HG02571 (cell line): ENCODE measurements at regions not wholly inside any gene's neighbourhood (a gene's known extent, or its start where the extent isn't known, plus 50 kb on each side); places are given as distances from the start of the nearest gene placed in this dataset.

Experiments used
- ATAC-seq: cut with Tn5 transposase; IDR thresholded peaks from one replicate; pipeline ENCODE4 v1.9.1; 2021; ENCODE audit warnings: mild to moderate bottlenecking, moderate library complexity; ENCODE audit not compliant: unreplicated experiment

DNA sequence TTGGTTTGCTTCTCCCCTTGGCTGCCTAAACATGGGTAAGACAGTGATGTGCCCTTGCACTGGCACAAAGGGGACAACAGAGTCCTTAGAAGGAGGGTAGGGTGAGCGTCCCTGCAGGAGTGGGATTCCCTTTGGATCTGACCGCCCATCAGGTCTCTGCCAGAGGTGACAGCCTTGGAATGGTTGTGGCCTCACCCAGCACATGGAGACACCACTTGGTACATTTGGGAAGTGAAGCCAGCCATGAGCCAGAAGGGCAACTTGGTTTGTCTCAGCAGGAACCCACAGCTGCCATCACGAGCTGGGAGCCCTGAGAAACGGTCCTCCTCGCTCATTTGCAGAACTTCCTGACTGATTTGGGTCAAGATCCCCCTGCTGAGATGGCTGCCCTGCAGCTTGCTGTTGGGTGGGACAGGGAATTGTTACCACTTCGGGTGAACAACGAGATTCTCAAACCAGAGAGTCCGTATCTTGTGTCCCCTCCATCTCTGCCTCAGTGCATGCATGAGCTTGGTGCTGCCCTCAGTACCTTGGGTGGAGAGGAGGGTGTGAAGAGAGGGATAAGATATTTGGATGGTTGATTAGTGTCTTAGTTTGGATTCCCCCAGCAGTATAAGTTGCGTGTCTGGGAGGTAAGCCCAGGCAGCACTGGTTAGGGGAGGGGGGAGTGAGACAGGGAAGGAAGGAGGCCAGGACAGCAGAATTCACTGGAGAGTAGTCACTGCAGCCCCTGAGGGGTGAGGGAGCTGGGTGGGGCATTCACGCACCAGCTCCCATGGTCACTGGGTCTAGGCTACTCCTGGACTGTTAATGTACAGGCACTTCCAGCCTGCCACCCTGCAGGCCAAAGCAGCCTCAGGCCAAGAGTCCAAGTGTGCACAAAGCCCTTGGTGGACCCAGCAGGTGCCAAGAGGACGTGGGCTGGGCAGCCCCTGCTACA, 168.8 kb upstream of the TOPAZ1 start:
- ATAC-seq, result no peak

DNA sequence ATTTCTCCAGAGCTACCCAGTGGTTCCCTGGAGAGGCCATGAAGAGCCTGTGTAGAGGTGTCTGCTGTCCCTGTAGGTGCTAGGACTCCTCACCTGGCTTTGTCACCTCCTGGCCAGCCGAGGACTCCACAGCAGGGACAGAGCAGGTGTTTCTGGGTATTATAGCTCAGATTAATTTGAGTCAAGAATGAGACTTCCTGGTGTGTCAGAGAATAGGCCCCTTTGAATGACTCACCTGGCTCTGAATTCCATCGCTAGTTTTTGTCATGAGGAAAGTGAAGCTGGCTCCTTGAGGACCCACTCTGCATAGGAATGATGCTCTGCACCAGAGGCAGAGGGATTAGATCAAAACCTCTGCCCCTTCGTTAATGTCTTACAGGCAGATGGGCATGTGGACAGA, 167.5 kb upstream of the TOPAZ1 start:
- no peak for ATAC-seq

DNA sequence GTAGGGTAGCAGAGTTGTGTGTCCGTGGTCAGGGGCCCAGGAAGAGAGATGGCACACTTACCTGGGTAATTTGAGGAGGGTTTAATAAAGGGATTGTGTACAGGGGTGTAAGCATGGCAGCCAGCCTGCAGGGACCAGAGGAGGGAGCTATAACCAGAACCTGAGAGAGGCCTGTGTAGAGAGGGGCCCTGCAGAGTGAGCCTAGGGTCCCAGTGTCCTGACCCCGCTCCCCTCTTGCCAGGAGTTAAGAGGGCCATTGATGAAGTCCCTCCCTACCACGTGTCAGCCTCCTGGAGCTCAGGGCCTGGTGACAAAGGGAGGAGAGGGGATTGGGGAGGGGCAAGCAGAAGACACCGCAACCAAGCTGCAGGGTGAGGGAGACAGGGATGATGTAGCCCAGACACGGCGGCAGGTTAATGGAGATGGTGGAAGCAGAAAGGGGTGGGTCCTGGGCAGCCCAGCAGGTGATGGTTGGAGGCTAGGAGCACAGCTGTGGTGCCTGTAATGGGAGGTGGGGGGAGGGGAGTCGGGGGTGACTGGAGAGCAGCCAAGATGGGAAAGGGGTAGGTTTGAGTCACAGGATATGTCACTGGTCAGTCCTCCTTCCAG, 165.4 kb upstream of the TOPAZ1 start:
- no peak for ATAC-seq

DNA sequence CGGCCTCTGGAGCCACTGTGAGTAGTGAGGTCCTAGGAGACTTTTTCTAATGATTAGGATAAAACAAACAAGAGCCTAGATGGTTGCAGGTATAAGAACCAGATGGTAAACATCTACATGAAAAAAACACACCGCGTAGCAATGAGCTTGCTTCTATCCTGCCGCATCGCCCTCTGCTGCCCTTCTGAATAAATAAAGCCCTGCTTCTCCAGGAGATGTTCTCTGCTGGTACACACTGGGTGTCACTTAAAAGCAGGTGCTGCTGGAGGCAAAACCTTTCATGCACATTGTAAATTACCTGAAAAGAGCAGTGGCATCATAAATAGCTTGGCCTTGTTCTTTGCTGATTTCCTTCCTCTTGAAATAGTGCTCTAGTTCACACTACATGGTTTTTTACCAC, 164.4 kb upstream of the TOPAZ1 start:
- ATAC-seq, result no peak

DNA sequence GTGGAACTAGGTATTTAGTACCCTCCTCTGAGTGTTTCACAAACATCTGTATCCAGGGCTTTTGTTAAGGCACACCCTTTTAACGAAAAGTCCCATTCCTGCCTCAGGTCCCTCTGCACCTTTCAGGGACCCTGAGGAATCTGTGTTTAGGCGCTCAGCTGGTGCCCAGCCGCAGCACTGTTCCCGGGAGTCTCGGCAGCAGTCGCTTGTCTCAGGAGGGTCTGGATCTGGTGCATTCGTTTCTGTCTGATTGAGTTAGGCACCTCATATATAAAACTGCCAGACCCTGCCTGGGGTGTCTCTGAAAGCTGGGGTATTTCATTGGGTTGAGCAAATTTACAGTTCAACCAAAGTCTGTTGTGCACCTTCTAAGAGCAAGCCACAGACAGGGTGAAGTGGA, 162.8 kb upstream of the TOPAZ1 start:
- ATAC-seq, result no peak

DNA sequence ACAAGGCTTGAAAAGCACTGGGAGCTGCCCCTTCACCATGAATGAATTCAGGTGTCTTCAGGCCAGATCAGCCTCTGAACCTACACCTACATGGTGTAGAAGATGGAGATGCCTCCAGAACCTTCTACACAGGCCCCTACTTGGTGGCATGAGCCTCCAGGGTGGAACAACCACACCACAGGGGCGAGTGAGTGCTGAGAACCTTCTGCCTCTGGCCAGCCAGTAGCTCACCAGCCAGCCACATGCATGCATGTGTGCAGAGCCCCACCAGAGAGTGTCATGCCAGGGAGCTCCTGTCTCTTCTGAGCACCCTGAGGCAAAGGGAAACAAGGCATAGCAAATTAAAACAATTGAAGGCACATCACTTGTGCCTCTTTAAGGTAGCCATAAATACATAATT, 161.8 kb upstream of the TOPAZ1 start:
- ATAC-seq, result no peak

DNA sequence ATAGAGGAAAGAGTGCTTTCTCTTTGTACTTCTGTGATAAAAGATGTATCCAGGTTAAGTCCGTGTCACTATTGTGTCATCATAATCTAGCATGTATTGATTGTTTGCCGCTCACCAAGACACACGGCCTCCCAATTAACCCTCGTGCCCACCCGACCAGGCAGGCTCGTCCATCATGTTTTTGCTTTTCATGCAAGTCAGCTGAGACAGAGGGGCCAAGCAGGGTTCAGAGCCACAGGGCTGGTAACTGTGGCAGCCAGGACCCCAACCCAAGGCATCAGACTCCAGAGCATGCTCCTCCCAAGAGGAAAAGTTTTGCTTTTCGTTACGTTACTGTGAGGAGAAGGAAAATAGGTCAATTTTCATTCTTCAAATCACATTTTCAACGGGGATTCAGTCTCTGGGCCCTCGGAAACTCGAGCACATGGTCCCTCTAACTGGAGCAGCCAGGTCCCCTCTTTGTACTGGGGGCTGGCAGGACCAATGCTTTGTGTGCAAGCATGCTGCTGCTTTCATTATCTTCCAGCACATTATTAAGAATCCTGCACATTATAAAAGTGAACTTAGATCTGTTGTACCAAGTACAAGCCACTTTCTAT, 161.1 kb upstream of the TOPAZ1 start:
- ATAC-seq, result no peak

DNA sequence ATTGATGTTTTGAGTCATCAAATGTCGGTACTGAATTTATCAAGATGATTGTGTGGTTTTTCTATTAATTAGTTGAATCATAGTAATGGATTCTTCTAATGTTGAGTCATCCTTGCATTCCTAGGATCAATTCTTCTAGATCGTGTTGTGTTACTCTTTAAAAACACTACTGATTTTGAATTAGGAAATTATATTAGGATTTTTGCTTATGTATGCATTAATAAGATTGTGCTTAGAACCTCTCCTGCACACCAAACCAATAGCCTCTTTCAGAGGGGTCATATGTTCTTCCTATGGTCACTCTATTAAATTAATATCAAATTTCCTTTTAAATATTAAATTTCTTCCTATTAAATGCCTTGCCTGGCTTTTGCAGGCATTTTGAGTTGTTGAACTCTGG, 151.7 kb upstream of the TOPAZ1 start:
- ATAC-seq, result no peak

DNA sequence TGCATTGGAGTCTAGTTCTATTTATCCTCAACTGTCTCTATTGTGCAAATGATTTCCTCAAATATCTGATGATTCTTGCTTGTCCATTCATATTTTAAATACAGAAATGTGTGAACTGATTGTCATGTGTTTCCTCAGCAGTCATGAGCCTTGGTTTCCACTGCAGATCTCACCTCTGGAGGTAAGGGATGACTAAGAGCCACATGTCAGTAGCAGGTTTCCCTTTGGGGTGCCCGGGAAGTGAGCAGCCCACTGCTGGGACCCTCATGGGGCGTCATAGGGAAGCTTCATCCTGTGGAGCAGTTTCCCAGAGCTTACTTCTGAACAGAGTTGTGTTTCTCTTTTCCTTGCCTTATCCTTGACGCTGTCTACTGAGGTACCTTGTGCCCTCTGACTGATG, 149.2 kb upstream of the TOPAZ1 start:
- no peak for ATAC-seq

DNA sequence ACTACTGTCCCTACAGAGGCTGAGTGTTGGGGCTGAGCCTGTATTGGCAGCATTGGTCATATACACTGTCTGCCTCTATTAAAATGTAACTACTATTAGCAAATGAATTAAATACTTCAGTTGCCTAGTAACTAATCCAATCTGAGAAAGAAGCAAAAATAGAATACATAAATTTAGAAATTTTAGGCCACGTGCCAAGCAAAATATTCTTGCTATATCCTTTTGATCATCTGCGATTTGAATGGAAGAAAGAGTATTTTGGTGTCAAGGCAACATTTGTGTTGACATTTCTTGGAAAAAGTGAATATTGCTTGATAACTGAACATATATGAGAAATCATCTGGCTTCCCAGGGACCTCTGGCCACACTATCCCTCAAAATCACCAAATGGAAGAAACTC, 148.2 kb upstream of the TOPAZ1 start:
- ATAC-seq, result no peak

DNA sequence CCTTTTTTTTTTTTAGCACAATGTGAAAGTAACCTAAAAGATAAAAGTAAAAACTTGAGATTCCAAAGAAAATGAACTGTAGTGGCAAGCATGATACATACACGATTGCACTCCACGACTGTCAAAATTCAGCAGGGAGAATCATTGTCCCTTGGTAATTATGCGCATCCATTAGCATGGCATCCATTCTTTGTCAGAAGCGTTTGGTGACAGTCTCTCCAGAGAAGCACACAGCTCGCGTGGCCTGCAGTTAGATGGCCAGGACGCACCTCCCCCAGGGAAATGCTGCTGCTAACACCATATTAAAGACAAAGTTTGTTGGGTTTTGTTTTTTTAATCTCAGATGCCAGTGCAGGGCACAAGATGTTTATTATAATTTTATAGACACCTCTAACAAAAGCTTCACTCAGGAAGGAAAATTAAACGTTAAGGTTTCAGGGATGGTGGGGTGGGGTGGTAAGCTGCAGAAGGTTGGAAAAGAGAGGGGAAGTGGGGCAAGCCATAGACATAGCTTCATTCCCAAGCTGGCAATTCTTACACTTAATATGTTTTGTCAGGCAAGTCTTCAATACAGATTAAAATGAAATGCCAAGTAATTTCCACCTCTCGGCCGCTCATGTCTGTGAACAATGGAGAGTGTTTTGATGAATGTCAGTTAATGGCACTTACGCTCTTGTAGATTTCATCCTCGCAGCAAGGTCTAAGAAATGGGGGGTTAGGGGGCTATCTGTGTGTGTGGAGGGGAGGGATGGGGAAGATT, 142.8 kb upstream of the TOPAZ1 start:
- no peak for ATAC-seq

DNA sequence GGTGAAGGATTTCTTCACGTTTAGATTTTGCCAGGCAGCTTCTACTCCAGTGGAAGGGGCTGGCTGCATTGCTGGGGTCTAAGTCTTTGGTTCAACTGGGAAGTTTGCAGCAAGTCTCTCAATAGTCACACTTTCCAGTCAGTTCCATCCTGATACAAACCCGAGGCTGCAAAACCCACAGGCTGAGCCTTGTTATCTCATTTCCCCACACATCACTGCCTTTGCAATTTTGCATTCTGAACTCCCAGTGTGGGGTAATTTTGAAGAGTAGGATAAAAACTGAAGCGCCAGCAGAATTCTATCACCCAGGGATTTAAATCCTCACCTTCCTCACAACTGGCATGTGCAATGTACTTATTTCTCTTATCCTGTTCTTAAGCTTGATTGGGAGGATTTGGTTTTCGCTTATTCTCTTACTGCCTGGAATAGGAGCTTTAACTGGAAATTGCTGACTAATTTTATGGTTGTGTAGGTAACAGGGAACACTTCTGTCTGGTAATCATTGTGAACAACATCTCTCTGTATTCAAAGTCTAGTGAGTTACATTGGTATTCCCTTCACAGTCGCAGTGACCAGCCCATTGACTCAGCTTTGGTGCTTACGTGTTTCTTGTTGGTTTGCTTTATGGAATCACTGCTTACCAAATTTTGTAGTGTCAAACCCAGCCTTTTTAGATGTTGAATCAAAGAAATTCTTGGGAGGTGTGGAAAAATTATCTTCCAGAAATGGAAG, 142.0 kb upstream of the TOPAZ1 start:
- ATAC-seq, result no peak

DNA sequence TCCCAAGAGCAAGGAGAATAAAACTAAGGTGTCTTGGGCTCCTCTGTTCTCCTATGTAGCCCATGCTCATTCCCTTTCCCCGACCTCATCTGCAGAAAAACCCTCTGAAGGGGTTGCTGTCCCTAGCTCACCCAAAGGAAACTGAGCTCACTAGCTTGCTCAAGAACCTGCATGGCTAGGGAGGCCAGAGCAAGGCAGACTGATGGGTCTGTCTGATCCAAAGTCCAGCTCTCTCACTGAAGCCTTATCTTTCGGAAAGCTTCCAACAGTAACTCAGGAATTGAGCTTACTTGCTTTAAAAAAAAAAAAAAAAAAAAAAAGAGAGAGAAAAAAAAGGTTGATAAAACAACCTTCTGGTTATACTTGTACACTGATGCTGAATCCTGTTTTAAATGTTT, 141.4 kb upstream of the TOPAZ1 start:
- ATAC-seq, result no peak

DNA sequence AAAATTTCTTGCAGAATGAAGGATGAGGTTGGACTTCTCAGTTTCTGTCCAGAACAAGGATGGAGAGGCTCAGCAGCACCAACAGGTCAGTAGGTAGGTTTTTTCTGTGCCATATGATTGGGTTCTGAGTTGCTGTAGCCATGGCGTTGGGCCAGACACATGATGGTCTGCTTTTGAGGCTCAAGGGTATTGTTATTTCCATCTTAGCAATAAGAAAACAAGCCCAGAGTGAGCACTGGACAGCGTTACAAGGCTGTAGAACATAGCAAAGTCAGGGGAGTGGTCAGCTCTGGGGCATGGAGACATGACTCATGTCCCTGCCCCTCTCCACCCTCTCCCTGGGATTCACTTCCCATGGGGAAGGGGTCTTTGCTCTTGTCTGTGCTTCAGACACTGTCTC, 137.6 kb upstream of the TOPAZ1 start:
- ATAC-seq, result no peak

DNA sequence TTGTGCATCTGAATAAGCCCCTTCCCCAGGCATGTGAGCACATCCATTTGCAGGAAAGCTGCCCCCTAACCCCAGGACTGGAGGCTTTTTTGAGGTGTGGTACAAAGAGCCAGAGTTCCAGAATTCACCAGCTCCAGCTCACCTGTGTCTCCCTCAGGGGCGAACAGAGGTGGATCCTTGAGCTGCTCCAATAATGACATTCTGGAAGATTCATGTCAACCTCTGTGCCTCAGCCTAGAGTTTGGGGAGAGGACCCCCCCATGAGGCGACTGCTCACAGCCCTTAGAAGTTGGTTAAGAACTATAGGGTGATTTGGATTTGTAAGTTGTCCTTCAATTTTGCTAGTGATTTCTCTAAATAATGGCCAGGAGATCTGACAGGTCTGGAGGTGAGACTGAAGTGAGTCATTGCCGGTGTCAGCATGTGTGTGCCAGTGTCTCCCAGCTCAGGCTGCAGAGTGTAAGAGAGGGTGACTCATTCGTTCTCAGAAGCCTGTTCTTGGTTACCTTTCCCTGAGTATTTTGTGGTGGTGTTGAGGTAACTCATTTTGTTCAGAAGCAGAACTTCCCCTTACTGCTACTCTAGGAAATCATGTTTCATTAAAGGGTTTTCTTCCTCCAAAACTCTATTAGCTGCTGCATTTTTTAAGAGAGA, 136.9 kb upstream of the TOPAZ1 start:
- ATAC-seq, result peak; percentile 86

DNA sequence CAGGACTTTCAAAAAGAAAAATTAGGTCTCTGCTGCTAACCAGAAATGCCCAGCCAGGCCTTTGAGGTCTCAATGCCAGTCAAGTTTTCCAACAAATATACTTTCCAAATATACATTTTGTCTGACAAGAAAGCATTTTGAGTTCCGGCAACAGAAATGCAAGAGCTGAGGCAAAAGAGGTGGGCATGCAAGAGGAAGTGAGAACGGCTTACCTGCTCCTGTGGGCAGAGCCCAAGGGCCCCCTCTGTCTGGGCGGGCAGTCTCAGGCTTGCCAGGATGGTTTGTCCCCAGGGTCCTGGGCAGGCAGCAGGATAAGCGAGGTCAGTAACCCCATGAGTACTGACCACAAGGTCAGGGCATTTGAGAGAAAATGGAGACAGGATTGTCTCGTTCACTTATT, 136.1 kb upstream of the TOPAZ1 start:
- ATAC-seq, result no peak

DNA sequence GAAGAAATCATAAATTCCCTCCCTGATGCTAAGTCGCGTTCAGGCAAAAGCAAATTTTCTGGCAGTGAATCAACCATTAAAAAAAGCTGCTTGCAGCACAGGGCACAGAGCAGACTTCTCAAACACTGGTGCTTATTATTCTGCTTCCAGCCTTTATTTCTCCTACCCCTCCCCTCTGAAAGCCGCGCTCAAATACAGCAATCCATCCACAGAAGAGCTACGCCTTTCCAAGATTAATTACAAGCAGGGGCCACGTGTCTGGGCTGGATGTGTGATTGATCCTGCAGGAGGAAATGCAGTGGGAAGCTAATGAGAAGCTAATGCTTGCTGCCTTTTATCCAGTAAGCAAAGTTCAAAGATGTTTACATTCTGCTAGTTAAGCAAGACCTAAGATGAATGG, 134.9 kb upstream of the TOPAZ1 start:
- no peak for ATAC-seq

DNA sequence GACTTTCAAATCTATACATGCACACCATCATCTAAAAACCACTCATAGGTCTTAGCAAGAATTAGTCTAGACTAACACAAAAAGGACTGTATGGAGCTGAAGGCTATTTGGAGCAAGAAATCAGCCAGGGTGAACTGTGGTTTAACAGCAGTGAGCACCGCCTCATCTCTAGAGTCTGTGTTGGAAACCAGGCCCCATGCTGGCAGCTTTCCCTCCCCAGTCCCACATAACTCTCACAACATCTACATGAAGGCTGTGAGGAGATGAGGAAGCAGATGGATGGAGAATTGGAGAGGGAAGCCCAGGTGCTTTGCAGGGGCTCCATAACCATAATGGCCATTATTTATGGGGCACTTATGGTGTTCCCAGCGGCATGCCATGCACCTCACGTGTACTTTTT, 133.2 kb upstream of the TOPAZ1 start:
- no peak for ATAC-seq

DNA sequence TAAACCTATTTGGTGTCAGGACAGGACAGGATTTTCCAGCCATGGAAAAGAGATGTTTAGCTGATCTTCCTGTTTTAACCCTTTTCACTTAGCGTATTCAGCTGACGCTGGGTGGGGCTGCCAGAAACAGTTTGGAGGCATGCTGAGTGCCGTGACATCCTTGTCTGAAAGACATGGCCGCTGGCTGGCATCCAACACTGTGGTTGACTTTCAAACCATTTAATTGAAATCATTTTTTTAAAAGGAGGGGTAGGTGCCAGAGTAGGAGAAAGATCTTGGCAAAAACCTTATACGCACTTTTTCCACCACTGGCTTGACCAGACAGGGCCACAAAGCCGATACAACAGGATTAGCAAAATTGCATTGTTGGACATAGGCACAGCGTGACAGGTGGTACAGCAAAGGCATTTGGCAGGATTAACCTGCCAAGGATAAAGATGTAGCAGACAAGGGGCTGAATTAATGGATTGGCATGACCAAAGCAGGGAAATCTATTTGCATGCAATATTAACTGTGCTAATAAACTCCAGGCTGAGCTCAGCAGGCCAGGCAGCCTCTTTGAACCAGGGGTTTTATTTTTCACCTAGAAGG, 131.8 kb upstream of the TOPAZ1 start:
- no peak for ATAC-seq

DNA sequence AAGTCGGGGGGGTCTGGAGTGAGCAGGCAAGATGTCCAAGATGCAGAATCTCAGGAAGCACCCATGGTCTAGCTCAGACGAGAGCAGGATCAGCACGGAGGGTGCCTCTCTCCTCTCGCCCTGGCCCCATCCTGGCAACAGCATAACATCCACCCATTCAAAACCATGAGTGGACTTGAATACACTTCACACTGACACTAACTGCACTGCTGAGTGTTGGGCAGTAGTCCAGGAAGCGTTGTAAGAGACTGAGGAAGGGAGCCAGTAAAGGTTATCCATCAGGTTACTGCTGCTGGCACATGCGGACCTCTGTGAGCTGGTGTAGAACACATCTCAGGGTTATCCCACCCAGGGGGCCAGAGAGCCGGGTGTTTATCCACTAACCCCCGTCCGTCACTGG, 131.0 kb upstream of the TOPAZ1 start:
- ATAC-seq, result no peak
